SK-MEL-5 (cell line): ENCODE measurements at regions not wholly inside any gene's neighbourhood (a gene's known extent, or its start where the extent isn't known, plus 50 kb on each side); places are given as distances from the start of the nearest gene placed in this dataset.
"Not testable (repeated sequence)": the region's sequence is repeated elsewhere in the genome, so short reads cannot be mapped to it uniquely, and the experiment has no call there.

ENCODE experiments used
- DNase-seq: peaks from one replicate; pipeline ENCODE4 v3.0.0-alpha.2; 2016; ENCODE audit warnings: low read depth, low spot score
- in situ Hi-C: cut with HindIII; loops from 2 replicates; pipeline ENCODE4 v1.10.0; 2016; ENCODE audit warnings: low sequenced_read_pairs, high pct_unique_total_duplicates, low pct_unique_long_range_greater_than_20kb

- in situ Hi-C loops: no loop called here
- no peak for DNase-seq
Measured at GRCh38 chr7:153550173-153550572, 502.0 kb upstream of the DPP6 start.

GRCh38 chr7:153564391-153564790 lies 487.8 kb upstream of the DPP6 start:
- no peak for DNase-seq
- in situ Hi-C loops: no loop called here

- in situ Hi-C loops: no loop called here
- no peak for DNase-seq
Measured at GRCh38 chr7:153566324-153566723, 485.9 kb upstream of the DPP6 start.

- peak; percentile 21 for DNase-seq
- in situ Hi-C loops: no loop called here
Measured at GRCh38 chr7:153567426-153567825, 484.8 kb upstream of the DPP6 start.

- in situ Hi-C loops, DNase-seq: not testable (repeated sequence)
Measured at GRCh38 chr7:153569520-153569919, 482.7 kb upstream of the DPP6 start.

GRCh38 chr7:153576096-153576495 lies 476.1 kb upstream of the DPP6 start:
- in situ Hi-C loops: no loop called here
- DNase-seq: no peak

GRCh38 chr7:153581419-153581818 lies 470.8 kb upstream of the DPP6 start:
- DNase-seq: no peak

GRCh38 chr7:153584132-153584531 lies 468.1 kb upstream of the DPP6 start:
- in situ Hi-C loops: no loop called here

More at GRCh38 chr7:153581419-153581818, 470.8 kb upstream of the DPP6 start:
- in situ Hi-C loops: no loop called here

GRCh38 chr7:153588586-153588985 lies 463.6 kb upstream of the DPP6 start:
- in situ Hi-C loops: no loop called here

More at GRCh38 chr7:153584132-153584531, 468.1 kb upstream of the DPP6 start:
- no peak for DNase-seq

GRCh38 chr7:153590136-153590535 lies 462.1 kb upstream of the DPP6 start:
- DNase-seq: no peak
- in situ Hi-C loops: no loop called here

More at GRCh38 chr7:153588586-153588985, 463.6 kb upstream of the DPP6 start:
- DNase-seq: no peak

- no peak for DNase-seq
Measured at GRCh38 chr7:153590571-153590970, 461.6 kb upstream of the DPP6 start.

GRCh38 chr7:153607354-153607753 lies 444.8 kb upstream of the DPP6 start:
- in situ Hi-C loops: no loop called here
- no peak for DNase-seq

More at GRCh38 chr7:153590571-153590970, 461.6 kb upstream of the DPP6 start:
- in situ Hi-C loops: no loop called here

- in situ Hi-C loops: no loop called here
- DNase-seq: no peak
Measured at GRCh38 chr7:153616711-153617325, 435.4 kb upstream of the DPP6 start.

- in situ Hi-C loops: no loop called here
- no peak for DNase-seq
Measured at GRCh38 chr7:153627323-153627722, 424.9 kb upstream of the DPP6 start.

GRCh38 chr7:153628406-153628805 lies 423.8 kb upstream of the DPP6 start:
- DNase-seq: no peak
- in situ Hi-C loops: no loop called here

GRCh38 chr7:153628825-153629224 lies 423.4 kb upstream of the DPP6 start:
- in situ Hi-C loops: no loop called here
- DNase-seq: no peak

- in situ Hi-C loops: no loop called here
- no peak for DNase-seq
Measured at GRCh38 chr7:153638821-153639435, 413.3 kb upstream of the DPP6 start.

GRCh38 chr7:153640586-153640985 lies 411.6 kb upstream of the DPP6 start:
- DNase-seq: no peak
- in situ Hi-C loops: no loop called here

GRCh38 chr7:153641199-153641598 lies 411.0 kb upstream of the DPP6 start:
- in situ Hi-C loops: no loop called here
- DNase-seq: no peak
